Posterior cingulate gyrus (tissue), 11 donors: ENCODE measurements at regions not wholly inside any gene's neighbourhood (a gene's known extent, or its start where the extent isn't known, plus 50 kb on each side); places are given as distances from the start of the nearest gene placed in this dataset.
A peak's percentile ranks its signal among the peaks of the same experiment; 100 is the strongest.

Source experiments
- DNase-seq, 10 donors: peaks; one replicate each; pipeline versions ENCODE4 v3.0.0 to v3.0.0-alpha.2; 2020 to 2021; ENCODE audit warnings: mixed read lengths in 3 of 10
- intact Hi-C: fragments of 100-400 bp; cut with DNase I; formaldehyde crosslinking; loops from one replicate; pipeline ENCODE4 v1.15.1; 2023

- intact Hi-C loops, result no loop called here
Observed at GRCh38 chr9:7265181-7265580, 507.4 kb downstream of the KDM4C start.

GRCh38 chr9:7259544-7260241 is 501.9 kb downstream of the KDM4C start:
- intact Hi-C loops, result loop anchor here (5.0 kb wide), 1 partner anchor 207 kb away; no protein-coding TSS in a partner anchor

More at GRCh38 chr9:7265181-7265580, 507.4 kb downstream of the KDM4C start:
- DNase-seq, result no peak

GRCh38 chr9:7258688-7259396 is 501.1 kb downstream of the KDM4C start:
- DNase-seq, result no peak
- intact Hi-C loops, result no loop called here

More at GRCh38 chr9:7259544-7260241, 501.9 kb downstream of the KDM4C start:
- DNase-seq, result peak in 1 of 10 donors; percentile 16

- intact Hi-C loops, result no loop called here
- DNase-seq, result no peak
Observed at GRCh38 chr9:7246917-7247522, 489.2 kb downstream of the KDM4C start.

GRCh38 chr9:7245976-7246580 is 488.3 kb downstream of the KDM4C start:
- no peak for DNase-seq
- intact Hi-C loops, result no loop called here

GRCh38 chr9:7243838-7244237 is 486.1 kb downstream of the KDM4C start:
- DNase-seq, result no peak
- intact Hi-C loops, result no loop called here

GRCh38 chr9:7242126-7242525 is 484.4 kb downstream of the KDM4C start:
- intact Hi-C loops, result no loop called here
- DNase-seq, result no peak

- DNase-seq, result no peak
- intact Hi-C loops, result no loop called here
Observed at GRCh38 chr9:7241694-7242093, 483.9 kb downstream of the KDM4C start.

GRCh38 chr9:7240569-7241311 is 483.0 kb downstream of the KDM4C start:
- no peak for DNase-seq
- intact Hi-C loops, result no loop called here

GRCh38 chr9:7239708-7240107 is 481.9 kb downstream of the KDM4C start:
- intact Hi-C loops, result no loop called here

GRCh38 chr9:7238247-7238637 is 480.5 kb downstream of the KDM4C start:
- DNase-seq, result no peak
- intact Hi-C loops, result no loop called here

More at GRCh38 chr9:7239708-7240107, 481.9 kb downstream of the KDM4C start:
- DNase-seq, result no peak

- no peak for DNase-seq
- intact Hi-C loops, result no loop called here
Observed at GRCh38 chr9:7237473-7238246, 479.9 kb downstream of the KDM4C start.

GRCh38 chr9:7236186-7236585 is 478.4 kb downstream of the KDM4C start:
- intact Hi-C loops, result no loop called here
- DNase-seq, result no peak

- no peak for DNase-seq
- intact Hi-C loops, result no loop called here
Observed at GRCh38 chr9:7234144-7234543, 476.4 kb downstream of the KDM4C start.

- no peak for DNase-seq
- intact Hi-C loops, result no loop called here
Observed at GRCh38 chr9:7229571-7229970, 471.8 kb downstream of the KDM4C start.

- no peak for DNase-seq
Observed at GRCh38 chr9:7228726-7229125, 471.0 kb downstream of the KDM4C start.

GRCh38 chr9:7227951-7228350 is 470.2 kb downstream of the KDM4C start:
- intact Hi-C loops, result no loop called here
- DNase-seq, result no peak

More at GRCh38 chr9:7228726-7229125, 471.0 kb downstream of the KDM4C start:
- intact Hi-C loops, result no loop called here

GRCh38 chr9:7226007-7226640 is 468.4 kb downstream of the KDM4C start:
- DNase-seq, result no peak
- intact Hi-C loops, result no loop called here
